ENCODE measurements at regions not wholly inside any gene's neighbourhood (a gene's known extent, or its start where the extent isn't known, plus 50 kb on each side); places are given as distances from the start of the nearest gene placed in this dataset.

DNA sequence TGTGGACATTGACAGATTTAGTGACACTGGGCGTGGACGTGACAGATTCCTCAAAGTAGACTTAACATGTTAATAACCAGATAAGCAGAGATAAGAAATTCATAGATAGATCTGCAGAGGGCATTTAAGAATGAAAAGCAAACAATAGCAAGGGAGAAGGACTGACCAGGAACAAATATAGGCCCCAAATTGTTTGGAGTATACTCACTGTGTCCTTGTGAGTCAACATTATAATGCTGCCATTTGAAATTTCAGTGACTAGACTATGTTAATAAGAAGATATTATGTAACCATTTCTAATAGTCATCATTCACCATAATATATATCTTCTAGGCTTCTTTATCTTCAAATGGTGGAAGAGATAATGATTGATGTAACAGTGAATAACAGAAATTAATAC is 78.1 kb upstream of the SLC38A11 start:
- Histone ChIP-seq H3K9me3 (replicated peaks) (no peaks in the 10 kb centered on the region), H3K27me3 (no peaks in the 10 kb centered on the region), H3K36me3 (no peaks in the 10 kb centered on the region), H3K4me1 (no peaks in the 10 kb centered on the region), H3K27ac (no peak overlapping the region), H3K4me3 (no peak overlapping the region)
- no peak for DNase-seq

DNA sequence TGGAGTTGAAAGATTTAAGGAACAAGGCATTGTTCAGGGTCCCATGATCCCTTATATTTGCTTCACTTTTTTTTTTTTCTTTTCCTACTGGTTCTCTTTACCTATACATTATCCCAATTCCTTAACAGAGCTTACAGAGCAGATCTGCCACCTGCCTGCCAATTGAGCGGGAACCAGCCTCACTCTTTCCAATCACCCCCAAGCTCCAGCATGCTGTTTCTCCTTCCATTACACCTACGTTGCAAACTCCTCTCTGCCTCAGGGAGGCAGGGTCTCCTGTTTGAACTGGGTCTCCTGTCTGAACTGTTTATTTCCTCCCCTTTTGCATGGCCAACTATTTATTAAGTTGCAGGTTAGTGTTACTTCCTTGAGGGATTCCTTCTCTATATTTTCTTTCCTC is 77.2 kb upstream of the SLC38A11 start:
- no peaks in the 10 kb centered on the region for H3K9me3 ChIP-seq (replicated peaks)
- no peak overlapping the region for H3K4me3 ChIP-seq
- no peaks in the 10 kb centered on the region for H3K4me1 ChIP-seq
- no peaks in the 10 kb centered on the region for H3K27me3 ChIP-seq
- DNase-seq = no peak
- no peak overlapping the region for H3K27ac ChIP-seq
- H3K36me3 ChIP-seq = no peaks in the 10 kb centered on the region

GRCh38 chr2:165024199-165024598 is 68.9 kb upstream of the SLC38A11 start:
- no peak for DNase-seq
- H3K4me3 ChIP-seq = no peak overlapping the region
- no peaks in the 10 kb centered on the region for H3K36me3 ChIP-seq

GRCh38 chr2:165022781-165023180 is 67.5 kb upstream of the SLC38A11 start:
- H3K27ac ChIP-seq = no peak overlapping the region
- no peak for DNase-seq
- H3K27me3 ChIP-seq = no peaks in the 10 kb centered on the region
- H3K4me3 ChIP-seq = no peak overlapping the region
- H3K4me1 ChIP-seq = 0 out of 2 replicates have a peak, but pooled peaks cover 3% of the 10 kb centered on the region
- H3K36me3 ChIP-seq = no peaks in the 10 kb centered on the region
- H3K9me3 ChIP-seq (replicated peaks) = no peaks in the 10 kb centered on the region

More at GRCh38 chr2:165024199-165024598, 68.9 kb upstream of the SLC38A11 start:
- Histone ChIP-seq H3K9me3 (replicated peaks) (no peaks in the 10 kb centered on the region), H3K27ac (no peak overlapping the region), H3K27me3 (no peaks in the 10 kb centered on the region), H3K4me1 (no peaks in the 10 kb centered on the region)

DNA sequence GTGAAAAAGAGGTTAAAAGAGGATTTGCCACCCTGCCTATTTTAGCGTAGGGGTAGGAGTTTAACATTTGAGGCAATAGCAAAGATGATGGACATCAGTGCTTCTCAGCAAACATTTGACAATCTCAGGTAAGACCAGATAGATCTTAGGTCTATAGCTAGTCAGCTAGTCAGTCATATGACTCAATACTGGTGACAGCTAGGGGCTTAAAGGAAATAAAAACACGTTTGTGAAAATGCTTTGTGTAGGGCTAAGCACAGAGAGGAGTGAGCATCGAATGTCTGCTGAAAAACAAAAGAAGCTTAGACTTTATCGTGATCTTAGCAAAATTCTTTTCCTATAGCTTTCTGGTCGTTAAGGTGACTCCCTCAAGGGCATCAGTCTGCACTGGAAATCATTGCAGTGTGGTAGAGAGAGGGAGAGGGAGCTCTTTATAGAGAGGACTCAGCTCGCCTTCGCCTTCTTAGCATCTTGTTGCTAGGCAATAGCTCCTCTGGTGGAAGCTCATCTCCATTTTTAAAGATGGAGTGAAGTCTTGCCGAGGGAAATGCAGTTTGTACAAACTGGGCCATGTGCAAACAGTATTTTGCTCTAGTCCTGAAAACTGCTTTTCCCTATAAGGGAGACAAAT is 62.8 kb upstream of the SLC38A11 start:
- Histone ChIP-seq H3K4me3 (no peak overlapping the region), H3K27me3 (no peaks in the 10 kb centered on the region)
- DNase-seq = peak in 1 of 2 experiments; percentile 13

GRCh38 chr2:165016772-165017411 is 61.6 kb upstream of the SLC38A11 start:
- 0 out of 2 replicates have a peak, but pooled peaks cover 3% of the 10 kb centered on the region for H3K4me1 ChIP-seq
- no peak overlapping the region for H3K27ac ChIP-seq
- DNase-seq = peak; percentile 31 to 75
- no peaks in the 10 kb centered on the region for H3K36me3 ChIP-seq
- no peaks in the 10 kb centered on the region for H3K27me3 ChIP-seq
- H3K9me3 ChIP-seq (replicated peaks) = no peaks in the 10 kb centered on the region
- no peak overlapping the region for H3K4me3 ChIP-seq

More for the DNA sequence above, 62.8 kb upstream of the SLC38A11 start:
- H3K36me3 ChIP-seq = no peaks in the 10 kb centered on the region
- 0 out of 2 replicates have a peak, but pooled peaks cover 3% of the 10 kb centered on the region for H3K4me1 ChIP-seq
- no peak overlapping the region for H3K27ac ChIP-seq
- H3K9me3 ChIP-seq (replicated peaks) = no peaks in the 10 kb centered on the region

DNA sequence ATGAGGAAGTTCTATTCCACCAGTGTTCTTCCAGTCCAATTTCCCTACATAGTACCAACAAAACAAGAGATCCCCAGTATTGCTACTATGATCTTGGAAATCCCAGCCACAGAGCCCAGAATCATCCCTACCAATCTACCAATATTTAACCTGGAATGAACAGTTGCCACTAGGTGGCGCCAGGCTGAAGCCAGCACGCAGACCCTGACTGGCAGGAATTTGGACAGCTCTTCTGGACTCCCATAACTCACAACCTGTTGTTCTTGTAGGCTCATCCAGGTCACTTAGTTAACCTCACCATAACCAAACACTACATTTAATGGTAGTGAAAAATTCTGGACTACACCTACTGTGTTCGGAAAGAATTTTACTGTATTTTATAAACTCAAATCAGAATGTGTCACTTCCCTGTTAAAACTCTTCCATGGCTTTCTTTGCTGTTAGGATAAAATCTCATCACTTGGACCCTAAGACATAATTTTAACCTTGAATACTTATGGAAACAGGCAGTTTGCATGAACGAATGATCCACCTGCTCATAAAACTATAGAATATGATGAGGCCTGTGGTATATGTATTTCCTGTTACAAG is 59.8 kb upstream of the SLC38A11 start:
- H3K36me3 ChIP-seq = no peaks in the 10 kb centered on the region
- H3K4me3 ChIP-seq = no peak overlapping the region
- H3K27ac ChIP-seq = no peak overlapping the region
- no peaks in the 10 kb centered on the region for H3K27me3 ChIP-seq
- DNase-seq = peak; percentile 61 to 83
- no peaks in the 10 kb centered on the region for H3K9me3 ChIP-seq (replicated peaks)
- 0 out of 2 replicates have a peak, but pooled peaks cover 3% of the 10 kb centered on the region for H3K4me1 ChIP-seq

DNA sequence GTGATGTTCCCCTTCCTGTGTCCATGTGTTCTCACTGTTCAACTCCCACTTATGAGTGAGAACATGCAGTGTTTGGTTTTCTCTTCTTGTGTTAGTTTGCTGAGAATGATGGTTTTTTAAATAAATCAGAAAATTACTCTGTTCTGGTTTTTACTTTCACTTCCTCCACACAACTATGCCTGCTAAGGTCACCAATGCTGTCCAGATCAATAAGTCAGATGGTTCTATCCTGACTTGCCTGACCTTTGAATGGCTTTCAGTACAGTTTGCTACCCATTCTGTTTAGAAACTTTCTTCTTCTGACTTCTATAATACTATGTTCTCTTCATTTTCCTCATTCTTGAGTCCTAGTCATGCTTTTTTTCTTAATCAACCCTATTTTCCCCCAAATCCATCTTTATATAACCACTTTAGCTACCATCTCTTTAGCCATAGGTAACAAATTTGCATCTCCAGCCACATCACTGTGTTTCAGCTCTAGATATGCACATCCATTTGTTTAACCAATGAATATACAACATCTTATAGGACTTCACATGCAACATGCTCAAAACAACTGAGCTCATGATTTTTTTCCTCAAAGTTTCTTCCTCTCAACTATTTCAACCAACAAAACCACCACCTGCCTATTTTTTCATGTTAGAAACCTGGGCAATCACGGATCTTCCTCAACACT is 58.8 kb upstream of the SLC38A11 start:
- no peaks in the 10 kb centered on the region for H3K27me3 ChIP-seq
- no peak for DNase-seq
- no peaks in the 10 kb centered on the region for H3K36me3 ChIP-seq
- no peak overlapping the region for H3K4me3 ChIP-seq
- no peak overlapping the region for H3K27ac ChIP-seq
- 0 out of 2 replicates have a peak, but pooled peaks cover 3% of the 10 kb centered on the region for H3K4me1 ChIP-seq
- no peaks in the 10 kb centered on the region for H3K9me3 ChIP-seq (replicated peaks)

- no peaks in the 10 kb centered on the region for H3K27me3 ChIP-seq
- H3K9me3 ChIP-seq (replicated peaks) = no peaks in the 10 kb centered on the region
- no peak overlapping the region for H3K4me3 ChIP-seq
- no peak for DNase-seq
- H3K4me1 ChIP-seq = no peaks in the 10 kb centered on the region
- H3K36me3 ChIP-seq = no peaks in the 10 kb centered on the region
- H3K27ac ChIP-seq = no peak overlapping the region
Measured at GRCh38 chr2:165011199-165011598, 55.9 kb upstream of the SLC38A11 start.

- no peak for DNase-seq
- Histone ChIP-seq H3K4me3 (no peak overlapping the region), H3K36me3 (no peaks in the 10 kb centered on the region), H3K27me3 (no peaks in the 10 kb centered on the region), H3K9me3 (replicated peaks) (no peaks in the 10 kb centered on the region), H3K4me1 (no peaks in the 10 kb centered on the region), H3K27ac (no peak overlapping the region)
Measured at GRCh38 chr2:165010556-165010955, 55.2 kb upstream of the SLC38A11 start.

DNA sequence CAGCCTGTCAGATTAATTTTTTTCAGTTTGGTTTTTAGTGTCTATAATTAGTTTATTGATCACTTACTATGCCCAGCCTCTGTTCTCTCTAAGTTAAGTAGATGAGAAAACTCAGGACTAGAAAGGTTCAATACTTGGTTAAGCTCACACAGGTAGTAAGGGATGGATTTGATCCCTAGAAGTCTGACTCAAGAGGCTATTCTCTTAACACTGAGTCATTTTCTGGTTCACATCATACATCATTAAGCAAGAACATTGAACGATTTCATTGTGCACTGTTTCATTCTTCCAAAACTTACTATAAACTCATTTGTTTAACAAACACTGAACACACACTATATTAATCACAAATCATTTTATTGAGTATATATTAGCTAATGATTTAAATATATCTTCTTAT is 54.1 kb upstream of the SLC38A11 start:
- Histone ChIP-seq H3K27me3 (no peaks in the 10 kb centered on the region), H3K4me1 (no peaks in the 10 kb centered on the region), H3K4me3 (no peak overlapping the region), H3K27ac (no peak overlapping the region), H3K9me3 (replicated peaks) (no peaks in the 10 kb centered on the region), H3K36me3 (no peaks in the 10 kb centered on the region)
- no peak for DNase-seq

GRCh38 chr2:165008730-165009315 is 53.5 kb upstream of the SLC38A11 start:
- no peaks in the 10 kb centered on the region for H3K27me3 ChIP-seq
- H3K4me3 ChIP-seq = no peak overlapping the region
- no peaks in the 10 kb centered on the region for H3K9me3 ChIP-seq (replicated peaks)
- no peaks in the 10 kb centered on the region for H3K36me3 ChIP-seq
- no peak for DNase-seq
- H3K4me1 ChIP-seq = no peaks in the 10 kb centered on the region
- no peak overlapping the region for H3K27ac ChIP-seq

DNA sequence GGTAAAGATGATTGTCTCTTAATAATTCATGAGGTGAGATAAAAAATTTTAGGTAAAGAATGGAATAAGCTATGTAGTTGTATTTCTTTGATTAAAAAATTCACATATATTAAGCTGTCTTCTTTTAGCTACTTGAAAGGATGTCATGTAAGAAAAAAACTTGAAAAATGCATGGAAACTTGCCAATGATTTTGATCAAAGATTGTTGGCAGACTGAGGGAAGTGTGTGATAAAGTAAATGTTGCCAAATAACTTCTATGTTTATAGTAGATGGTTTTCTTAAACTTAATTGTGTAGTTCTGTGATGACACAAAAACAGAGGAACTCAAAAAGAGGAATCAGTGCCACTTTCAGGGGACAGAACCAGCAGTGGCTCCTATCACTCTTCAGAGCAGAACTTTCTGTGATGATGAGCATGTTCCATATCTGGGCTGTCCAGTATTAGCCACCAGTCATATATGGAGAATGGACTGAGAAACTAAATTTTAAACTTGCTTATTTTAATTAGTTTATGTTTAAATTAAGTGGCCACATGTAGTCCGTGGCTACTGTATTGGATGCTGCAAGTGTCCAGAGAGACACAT is 51.9 kb upstream of the SLC38A11 start:
- H3K4me1 ChIP-seq = no peaks in the 10 kb centered on the region
- H3K27me3 ChIP-seq = no peaks in the 10 kb centered on the region
- no peak overlapping the region for H3K4me3 ChIP-seq
- no peak for DNase-seq
- H3K27ac ChIP-seq = no peak overlapping the region
- H3K9me3 ChIP-seq (replicated peaks) = no peaks in the 10 kb centered on the region
- H3K36me3 ChIP-seq = no peaks in the 10 kb centered on the region
